ENCODE measurements at regions not wholly inside any gene's neighbourhood (a gene's known extent, or its start where the extent isn't known, plus 50 kb on each side); places are given as distances from the start of the nearest gene placed in this dataset.

DNA sequence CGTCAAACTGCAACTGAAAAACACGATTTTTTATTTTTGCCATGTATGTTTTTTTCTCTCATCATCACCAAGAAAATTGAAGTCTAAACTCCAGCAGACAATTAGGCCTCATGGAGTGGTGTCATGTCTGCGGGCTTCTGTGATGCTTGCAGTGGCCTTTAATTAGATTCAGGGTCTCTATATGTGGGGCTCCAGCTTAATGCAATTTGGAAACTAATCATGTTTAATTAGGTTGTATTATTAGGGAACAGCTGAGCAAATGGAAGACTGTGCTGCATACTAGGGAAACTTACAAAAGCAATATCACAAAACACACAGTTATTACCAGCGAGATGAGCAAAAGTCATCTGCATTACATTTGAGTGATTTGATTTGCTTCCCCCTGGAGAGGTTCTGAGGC is 132.9 kb upstream of the PMEPA1 start:
- H3K27ac ChIP-seq (replicated peaks): no peak overlapping the region
- TF ChIP-seq, protein P1, sequence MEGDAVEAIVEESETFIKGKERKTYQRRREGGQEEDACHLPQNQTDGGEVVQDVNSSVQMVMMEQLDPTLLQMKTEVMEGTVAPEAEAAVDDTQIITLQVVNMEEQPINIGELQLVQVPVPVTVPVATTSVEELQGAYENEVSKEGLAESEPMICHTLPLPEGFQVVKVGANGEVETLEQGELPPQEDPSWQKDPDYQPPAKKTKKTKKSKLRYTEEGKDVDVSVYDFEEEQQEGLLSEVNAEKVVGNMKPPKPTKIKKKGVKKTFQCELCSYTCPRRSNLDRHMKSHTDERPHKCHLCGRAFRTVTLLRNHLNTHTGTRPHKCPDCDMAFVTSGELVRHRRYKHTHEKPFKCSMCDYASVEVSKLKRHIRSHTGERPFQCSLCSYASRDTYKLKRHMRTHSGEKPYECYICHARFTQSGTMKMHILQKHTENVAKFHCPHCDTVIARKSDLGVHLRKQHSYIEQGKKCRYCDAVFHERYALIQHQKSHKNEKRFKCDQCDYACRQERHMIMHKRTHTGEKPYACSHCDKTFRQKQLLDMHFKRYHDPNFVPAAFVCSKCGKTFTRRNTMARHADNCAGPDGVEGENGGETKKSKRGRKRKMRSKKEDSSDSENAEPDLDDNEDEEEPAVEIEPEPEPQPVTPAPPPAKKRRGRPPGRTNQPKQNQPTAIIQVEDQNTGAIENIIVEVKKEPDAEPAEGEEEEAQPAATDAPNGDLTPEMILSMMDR (IDR thresholded peaks at IDR 0.05; ENCODE audit: insufficient read depth, low read length): no peak
- TF ChIP-seq POLR2AphosphoS5 (IDR thresholded peaks at IDR 0.05; ENCODE audit: low read depth) (no peak), GABPA (IDR thresholded peaks at IDR 0.05; ENCODE audit: low read depth) (no peak), SPI1 (IDR thresholded peaks at IDR 0.05; ENCODE audit: borderline replicate concordance, low read depth) (no peak)
- TF ChIP-seq, protein P2, sequence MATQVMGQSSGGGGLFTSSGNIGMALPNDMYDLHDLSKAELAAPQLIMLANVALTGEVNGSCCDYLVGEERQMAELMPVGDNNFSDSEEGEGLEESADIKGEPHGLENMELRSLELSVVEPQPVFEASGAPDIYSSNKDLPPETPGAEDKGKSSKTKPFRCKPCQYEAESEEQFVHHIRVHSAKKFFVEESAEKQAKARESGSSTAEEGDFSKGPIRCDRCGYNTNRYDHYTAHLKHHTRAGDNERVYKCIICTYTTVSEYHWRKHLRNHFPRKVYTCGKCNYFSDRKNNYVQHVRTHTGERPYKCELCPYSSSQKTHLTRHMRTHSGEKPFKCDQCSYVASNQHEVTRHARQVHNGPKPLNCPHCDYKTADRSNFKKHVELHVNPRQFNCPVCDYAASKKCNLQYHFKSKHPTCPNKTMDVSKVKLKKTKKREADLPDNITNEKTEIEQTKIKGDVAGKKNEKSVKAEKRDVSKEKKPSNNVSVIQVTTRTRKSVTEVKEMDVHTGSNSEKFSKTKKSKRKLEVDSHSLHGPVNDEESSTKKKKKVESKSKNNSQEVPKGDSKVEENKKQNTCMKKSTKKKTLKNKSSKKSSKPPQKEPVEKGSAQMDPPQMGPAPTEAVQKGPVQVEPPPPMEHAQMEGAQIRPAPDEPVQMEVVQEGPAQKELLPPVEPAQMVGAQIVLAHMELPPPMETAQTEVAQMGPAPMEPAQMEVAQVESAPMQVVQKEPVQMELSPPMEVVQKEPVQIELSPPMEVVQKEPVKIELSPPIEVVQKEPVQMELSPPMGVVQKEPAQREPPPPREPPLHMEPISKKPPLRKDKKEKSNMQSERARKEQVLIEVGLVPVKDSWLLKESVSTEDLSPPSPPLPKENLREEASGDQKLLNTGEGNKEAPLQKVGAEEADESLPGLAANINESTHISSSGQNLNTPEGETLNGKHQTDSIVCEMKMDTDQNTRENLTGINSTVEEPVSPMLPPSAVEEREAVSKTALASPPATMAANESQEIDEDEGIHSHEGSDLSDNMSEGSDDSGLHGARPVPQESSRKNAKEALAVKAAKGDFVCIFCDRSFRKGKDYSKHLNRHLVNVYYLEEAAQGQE (IDR thresholded peaks at IDR 0.05; ENCODE audit: insufficient replicate concordance, low read depth): no peak
- no peak for DNase-seq (ENCODE audit: low read depth in 1 of 2, low spot score in 1 of 2)
- no peaks in the 10 kb centered on the region for H3K27me3 ChIP-seq (ENCODE audit: insufficient read depth, poor library complexity, severe bottlenecking)
- no peak overlapping the region for H3K4me3 ChIP-seq (replicated peaks; ENCODE audit: insufficient read depth, low read length)

DNA sequence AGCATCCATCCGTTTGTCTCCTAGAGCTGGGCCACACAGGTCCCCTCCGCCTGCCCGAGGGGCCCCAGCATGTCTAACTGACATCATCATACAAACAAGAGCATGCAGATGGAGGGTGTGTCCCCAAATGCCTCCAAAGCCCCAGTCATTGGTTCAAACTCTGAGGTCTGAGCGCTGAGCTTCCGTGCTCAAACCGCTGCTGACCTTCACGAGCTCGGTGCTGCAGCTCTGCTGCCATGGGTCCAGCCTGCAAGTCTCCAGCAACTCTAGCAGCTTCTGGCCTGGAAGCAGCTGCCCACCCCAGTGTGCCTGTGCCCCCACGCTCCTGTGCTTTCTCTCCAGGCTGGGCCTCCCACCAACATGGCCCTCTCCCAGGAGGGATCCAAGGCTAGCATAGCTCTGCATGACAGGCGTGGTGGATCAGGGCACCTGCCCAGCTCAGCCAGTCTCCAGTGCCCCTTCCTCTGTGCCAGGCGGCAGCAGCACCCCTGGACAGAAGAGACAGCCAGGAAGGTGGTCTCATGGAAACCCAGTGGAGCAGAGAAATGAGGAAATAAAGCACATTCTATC is 131.6 kb upstream of the PMEPA1 start:
- DNase-seq (ENCODE audit: low read depth in 1 of 2, low spot score in 1 of 2): no peak
- Histone ChIP-seq H3K4me3 (replicated peaks; ENCODE audit: insufficient read depth, low read length) (no peak overlapping the region), H3K27me3 (ENCODE audit: insufficient read depth, poor library complexity, severe bottlenecking) (peaks cover 2% of the 10 kb centered on the region), H3K27ac (replicated peaks) (no peak overlapping the region)
- TF ChIP-seq, protein P2 (IDR thresholded peaks at IDR 0.05; ENCODE audit: insufficient replicate concordance, low read depth): no peak
- TF ChIP-seq, protein P1 (IDR thresholded peaks at IDR 0.05; ENCODE audit: insufficient read depth, low read length): no peak
- TF ChIP-seq SPI1 (IDR thresholded peaks at IDR 0.05; ENCODE audit: borderline replicate concordance, low read depth) (no peak), POLR2AphosphoS5 (IDR thresholded peaks at IDR 0.05; ENCODE audit: low read depth) (no peak), GABPA (IDR thresholded peaks at IDR 0.05; ENCODE audit: low read depth) (no peak)

DNA sequence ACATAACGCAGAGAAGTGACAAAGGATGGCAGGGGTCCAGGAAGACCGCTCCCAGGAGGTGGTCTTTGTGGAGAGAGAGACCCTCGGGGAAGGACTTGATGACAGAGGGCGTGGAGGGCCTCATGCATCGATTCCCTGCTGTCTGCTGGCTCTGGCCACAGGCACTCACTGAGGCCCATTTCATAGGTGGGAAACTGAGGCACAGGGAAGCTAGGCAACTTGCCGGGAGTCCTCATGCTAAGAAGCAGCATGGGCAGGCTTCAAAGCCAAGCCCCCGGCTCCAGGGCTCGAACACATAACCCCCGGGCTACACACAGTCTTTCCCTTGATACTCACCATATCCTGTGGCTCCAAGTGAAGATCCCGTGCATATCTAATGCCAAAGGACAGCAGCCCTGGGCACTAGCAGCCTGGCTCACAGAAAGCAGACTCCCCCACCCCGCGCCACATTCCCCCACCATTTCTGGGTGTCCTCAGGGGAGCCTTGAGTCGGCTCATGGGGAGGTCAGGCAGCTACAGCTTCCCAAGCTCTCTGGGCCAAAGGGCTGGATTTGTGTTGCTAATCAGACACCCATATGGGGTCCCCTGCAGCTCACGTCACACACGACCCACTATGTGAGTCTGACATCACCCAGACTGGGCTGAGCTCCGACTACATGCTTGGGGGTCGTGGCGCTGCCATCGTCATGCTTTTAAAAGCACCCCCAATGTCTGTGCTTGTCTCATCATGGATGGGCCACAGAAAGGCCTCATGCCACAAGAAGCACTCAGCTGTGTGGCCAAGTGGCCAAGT is 130.9 kb upstream of the PMEPA1 start:
- Histone ChIP-seq H3K27ac (replicated peaks) (no peak overlapping the region), H3K27me3 (ENCODE audit: insufficient read depth, poor library complexity, severe bottlenecking) (peaks cover 2% of the 10 kb centered on the region), H3K4me3 (replicated peaks; ENCODE audit: insufficient read depth, low read length) (no peak overlapping the region)
- DNase-seq (ENCODE audit: low read depth in 1 of 2, low spot score in 1 of 2): no peak
- TF ChIP-seq POLR2AphosphoS5 (IDR thresholded peaks at IDR 0.05; ENCODE audit: low read depth): no peak
- TF ChIP-seq, protein P2 (IDR thresholded peaks at IDR 0.05; ENCODE audit: insufficient replicate concordance, low read depth): no peak
